ENCODE measurements at regions not wholly inside any gene's neighbourhood (a gene's known extent, or its start where the extent isn't known, plus 50 kb on each side); places are given as distances from the start of the nearest gene placed in this dataset.
"Not testable (repeated sequence)": the region's sequence is repeated elsewhere in the genome, so short reads cannot be mapped to it uniquely, and the experiment has no call there.

GRCh38 chr2:67716895-67717396 is 319.8 kb downstream of the ETAA1 start:
- no peak for DNase-seq

GRCh38 chr2:67717692-67718091 is 320.6 kb downstream of the ETAA1 start:
- no peak for DNase-seq

GRCh38 chr2:67719351-67719750 is 322.2 kb downstream of the ETAA1 start:
- DNase-seq, result no peak

- no peak for DNase-seq
Observed at GRCh38 chr2:67721516-67721915, 324.4 kb downstream of the ETAA1 start.

GRCh38 chr2:67724261-67724660 is 327.1 kb downstream of the ETAA1 start:
- no peak for DNase-seq

GRCh38 chr2:67725731-67726130 is 328.6 kb downstream of the ETAA1 start:
- DNase-seq, result no peak

- no peak for DNase-seq
Observed at GRCh38 chr2:67726416-67726815, 329.3 kb downstream of the ETAA1 start.

- DNase-seq, result no peak
Observed at GRCh38 chr2:67727131-67727530, 330.0 kb downstream of the ETAA1 start.

- no peak for DNase-seq
Observed at GRCh38 chr2:67727623-67728022, 330.5 kb downstream of the ETAA1 start.

- no peak for DNase-seq
Observed at GRCh38 chr2:67729474-67729873, 332.3 kb downstream of the ETAA1 start.

- DNase-seq, result no peak
Observed at GRCh38 chr2:67733517-67733916, 329.3 kb downstream of the C1D start.

GRCh38 chr2:67752199-67752598 is 310.6 kb downstream of the C1D start:
- no peak for DNase-seq

GRCh38 chr2:67752969-67753368 is 309.8 kb downstream of the C1D start:
- DNase-seq, result no peak

GRCh38 chr2:67755156-67755882 is 307.5 kb downstream of the C1D start:
- DNase-seq, result no peak

- no peak for DNase-seq
Observed at GRCh38 chr2:67760995-67761394, 301.8 kb downstream of the C1D start.

- DNase-seq, result no peak
Observed at GRCh38 chr2:67771380-67771779, 291.4 kb downstream of the C1D start.

GRCh38 chr2:67772216-67773170 is 290.3 kb downstream of the C1D start:
- no peak for DNase-seq

GRCh38 chr2:67773851-67774250 is 289.0 kb downstream of the C1D start:
- DNase-seq, result no peak

GRCh38 chr2:67776276-67776675 is 286.5 kb downstream of the C1D start:
- no peak for DNase-seq

GRCh38 chr2:67777010-67777409 is 285.8 kb downstream of the C1D start:
- DNase-seq, result no peak

GRCh38 chr2:67777836-67778429 is 284.9 kb downstream of the C1D start:
- DNase-seq, result no peak

GRCh38 chr2:67780841-67781240 is 282.0 kb downstream of the C1D start:
- not testable (repeated sequence) for DNase-seq

- peak; percentile 5 for DNase-seq
Observed at GRCh38 chr2:67782443-67782842, 280.4 kb downstream of the C1D start.
